Lung (tissue), 11 donors: ENCODE measurements at regions not wholly inside any gene's neighbourhood (a gene's known extent, or its start where the extent isn't known, plus 50 kb on each side); places are given as distances from the start of the nearest gene placed in this dataset.

Source experiments
- ATAC-seq: fragments of 200-7000 bp; cut with Tn5 transposase; one replicate; pipeline ENCODE4 v1.9.1; 2020; ENCODE audit warnings: moderate number of reproducible peaks; ENCODE audit not compliant: insufficient read depth, low FRiP score
- DNase-seq, 3 donors: peaks; one replicate each; pipeline ENCODE4 v3.0.0-alpha.2; 2013 to 2017
- H3K27ac ChIP-seq, 2 donors: one replicate each; pipeline ENCODE4 v1.5.1; 2013; ENCODE audit warnings: mild to moderate bottlenecking in 2 of 2, moderate library complexity in 2 of 2, control low read depth in 1 of 2, inconsistent platforms in 1 of 2, low read depth in 1 of 2, low read length in 1 of 2
- H3K27me3 ChIP-seq, 3 donors: one replicate each; pipeline ENCODE4 v1.5.1; 2013; ENCODE audit warnings: low read length in 2 of 3; ENCODE audit not compliant: control insufficient read depth in 3 of 3, insufficient read depth in 3 of 3
- H3K36me3 ChIP-seq, 4 donors: one replicate each; pipeline ENCODE4 v1.5.1; 2013; ENCODE audit warnings: low read length in 4 of 4, mild to moderate bottlenecking in 1 of 4, moderate library complexity in 1 of 4; ENCODE audit not compliant: control insufficient read depth in 4 of 4, insufficient read depth in 4 of 4
- H3K4me1 ChIP-seq, 5 donors: one replicate each; pipeline ENCODE4 v1.5.1; 2013; ENCODE audit warnings: low read length in 5 of 5, mild to moderate bottlenecking in 2 of 5, moderate library complexity in 1 of 5; ENCODE audit not compliant: control insufficient read depth in 5 of 5, insufficient read depth in 5 of 5
- H3K4me3 ChIP-seq: one replicate; pipeline ENCODE4 v1.5.1; 2013; ENCODE audit warnings: mild to moderate bottlenecking, control low read depth, moderate library complexity
- H3K9ac ChIP-seq, 2 donors: one replicate each; pipeline ENCODE4 v1.5.1; 2013; ENCODE audit warnings: low read length in 2 of 2, control low read depth in 1 of 2; ENCODE audit not compliant: insufficient read depth in 1 of 2
- H3K9me3 ChIP-seq, 4 donors: one replicate each; pipeline ENCODE4 v1.5.1; 2013; ENCODE audit warnings: low read length in 3 of 4, mild to moderate bottlenecking in 1 of 4, moderate library complexity in 1 of 4; ENCODE audit not compliant: control insufficient read depth in 4 of 4, insufficient read depth in 3 of 4
- WGBS, 2 donors: extraction: QIAGEN DNeasy Blood & Tissue Kit; methylation state at CpG; one replicate each; pipeline ENCODE4 v1.1.7; 2013; 5-methylcytosine and 5-hydroxymethylcytosine counted together
- TF ChIP-seq, protein P1 (sequence below): IDR thresholded peaks from 2 replicates; pipeline ENCODE4 v1.5.1; 2012; ENCODE audit warnings: mild to moderate bottlenecking; ENCODE audit errors: control extremely low read depth, extremely low read depth
- donor health status: control.
- donor health status: control.
- donor health status: Bipolar disorder and iron deficiency.
- donor health status: healthy.
- donor health status: DM: yes; HTN: yes; CAD: no.

DNA sequence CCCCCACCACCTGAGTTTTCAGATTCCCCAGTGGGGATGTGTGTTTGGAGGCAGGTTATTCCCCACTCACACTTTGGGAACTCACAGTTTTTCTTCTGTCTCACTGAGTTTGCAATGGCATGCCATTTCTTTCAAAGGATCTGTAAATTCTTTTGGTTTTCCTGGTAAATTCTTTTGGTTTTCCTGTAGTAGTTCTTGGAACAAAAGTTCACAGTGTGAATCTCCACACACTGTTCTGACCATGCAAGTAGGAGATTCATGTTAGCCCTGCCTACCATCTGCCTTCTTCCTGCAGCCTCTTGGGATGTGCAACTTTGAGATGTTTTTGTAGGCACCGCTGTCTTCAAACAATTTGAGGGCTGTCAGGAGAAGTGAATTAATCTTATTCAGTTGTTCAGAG, 165.6 kb upstream of the OGFRL1 start:
- Histone ChIP-seq H3K4me3 (no peak overlapping the region), H3K4me1 (no peaks in the 10 kb centered on the region), H3K27ac (no peak overlapping the region), H3K9ac (no peak overlapping the region), H3K36me3 (no peaks in the 10 kb centered on the region), H3K27me3 (no peaks in the 10 kb centered on the region), H3K9me3 (peaks cover 0 to 20% (median 3%) of the 10 kb centered on the region in 4 donors)
- TF ChIP-seq, protein P1, sequence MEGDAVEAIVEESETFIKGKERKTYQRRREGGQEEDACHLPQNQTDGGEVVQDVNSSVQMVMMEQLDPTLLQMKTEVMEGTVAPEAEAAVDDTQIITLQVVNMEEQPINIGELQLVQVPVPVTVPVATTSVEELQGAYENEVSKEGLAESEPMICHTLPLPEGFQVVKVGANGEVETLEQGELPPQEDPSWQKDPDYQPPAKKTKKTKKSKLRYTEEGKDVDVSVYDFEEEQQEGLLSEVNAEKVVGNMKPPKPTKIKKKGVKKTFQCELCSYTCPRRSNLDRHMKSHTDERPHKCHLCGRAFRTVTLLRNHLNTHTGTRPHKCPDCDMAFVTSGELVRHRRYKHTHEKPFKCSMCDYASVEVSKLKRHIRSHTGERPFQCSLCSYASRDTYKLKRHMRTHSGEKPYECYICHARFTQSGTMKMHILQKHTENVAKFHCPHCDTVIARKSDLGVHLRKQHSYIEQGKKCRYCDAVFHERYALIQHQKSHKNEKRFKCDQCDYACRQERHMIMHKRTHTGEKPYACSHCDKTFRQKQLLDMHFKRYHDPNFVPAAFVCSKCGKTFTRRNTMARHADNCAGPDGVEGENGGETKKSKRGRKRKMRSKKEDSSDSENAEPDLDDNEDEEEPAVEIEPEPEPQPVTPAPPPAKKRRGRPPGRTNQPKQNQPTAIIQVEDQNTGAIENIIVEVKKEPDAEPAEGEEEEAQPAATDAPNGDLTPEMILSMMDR, result no peak
- 89 to 100% methylated on average over 1 of the region's 1 CpG for WGBS, 2 donors
- DNase-seq (no peak), ATAC-seq (no peak)

DNA sequence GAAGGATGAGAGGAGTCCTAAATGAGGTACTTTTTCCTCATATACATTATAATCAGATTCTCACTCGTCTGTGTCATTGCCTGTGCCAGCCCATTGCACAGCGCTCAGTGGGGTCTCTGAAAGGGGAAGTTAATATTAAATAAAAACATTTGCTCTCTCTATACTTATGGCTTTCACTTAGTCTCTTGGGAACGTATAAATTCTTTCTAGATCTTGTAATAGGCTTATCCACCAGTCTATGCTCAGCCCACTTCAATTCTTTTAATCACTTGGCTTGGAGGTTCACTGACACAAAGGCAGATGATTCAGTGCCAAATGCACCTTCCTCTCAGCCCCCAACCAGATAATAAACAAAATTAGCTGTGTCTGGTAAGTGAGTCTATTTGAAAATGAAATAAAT, 164.3 kb upstream of the OGFRL1 start:
- no peaks in the 10 kb centered on the region for H3K27me3 ChIP-seq
- TF ChIP-seq, protein P1, result no peak
- no peak overlapping the region for H3K27ac ChIP-seq
- DNase-seq (no peak), ATAC-seq (no peak)
- WGBS, 2 donors, result 55 to 62% methylated on average over 3 of the region's 3 CpGs
- no peak overlapping the region for H3K4me3 ChIP-seq
- H3K36me3 ChIP-seq, result no peaks in the 10 kb centered on the region
- H3K9ac ChIP-seq, result no peak overlapping the region
- no peaks in the 10 kb centered on the region for H3K4me1 ChIP-seq
- H3K9me3 ChIP-seq, result peaks cover 0 to 16% (median 3%) of the 10 kb centered on the region in 4 donors

DNA sequence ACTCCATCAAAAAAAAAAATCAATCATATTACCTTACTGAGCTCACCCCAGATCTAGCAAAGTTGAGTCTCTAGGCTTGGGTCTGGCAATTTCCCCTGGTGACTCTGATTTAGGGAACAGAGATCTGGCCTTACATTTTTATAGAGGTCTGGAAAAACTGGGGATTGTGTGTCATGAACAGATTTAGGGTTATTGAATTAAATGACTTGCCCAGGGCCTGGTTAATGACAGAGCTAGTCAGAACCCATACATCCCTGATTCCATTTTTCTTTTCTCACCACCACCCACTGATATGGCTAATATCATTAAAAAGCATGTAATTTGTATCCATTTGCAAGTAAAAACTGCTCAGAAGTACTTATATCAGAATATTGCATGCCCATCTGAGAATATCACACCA, 163.4 kb upstream of the OGFRL1 start:
- H3K27me3 ChIP-seq, result no peaks in the 10 kb centered on the region
- ATAC-seq, result no peak
- TF ChIP-seq, protein P1, result no peak

DNA sequence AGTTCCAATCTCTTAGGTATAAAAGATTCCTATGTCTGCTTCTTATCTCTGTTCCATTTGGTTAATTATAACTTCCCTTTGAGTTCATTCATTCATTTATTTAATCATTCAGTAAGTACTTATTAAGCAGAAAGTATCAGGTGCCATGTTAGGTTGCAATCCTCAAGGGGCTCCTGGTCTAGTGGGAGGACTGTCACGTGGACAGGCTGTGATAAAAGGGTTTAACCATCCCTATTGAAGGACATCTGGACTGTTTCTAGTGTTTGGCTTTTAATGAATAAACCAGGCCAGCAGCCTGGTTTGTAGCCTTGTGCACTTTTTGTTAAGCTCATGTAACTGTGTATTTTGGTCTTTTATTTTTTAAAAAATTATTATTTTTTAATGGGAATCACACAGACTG, 162.1 kb upstream of the OGFRL1 start:
- Histone ChIP-seq H3K4me3 (no peak overlapping the region), H3K4me1 (no peaks in the 10 kb centered on the region), H3K27ac (no peak overlapping the region), H3K9ac (no peak overlapping the region), H3K36me3 (no peaks in the 10 kb centered on the region), H3K9me3 (peaks cover 0 to 12% (median 3%) of the 10 kb centered on the region in 4 donors), H3K27me3 (no peaks in the 10 kb centered on the region)
- ATAC-seq (no peak), DNase-seq (no peak)
- WGBS, 2 donors, result 51 to 85% methylated on average over 1 of the region's 1 CpG
- TF ChIP-seq, protein P1, result no peak

More for the DNA sequence above, 163.4 kb upstream of the OGFRL1 start:
- H3K4me1 ChIP-seq, result no peaks in the 10 kb centered on the region
- no peak overlapping the region for H3K27ac ChIP-seq
- DNase-seq, result no peak
- no peak overlapping the region for H3K4me3 ChIP-seq
- no peak overlapping the region for H3K9ac ChIP-seq
- peaks cover 0 to 12% (median 3%) of the 10 kb centered on the region in 4 donors for H3K9me3 ChIP-seq
- no peaks in the 10 kb centered on the region for H3K36me3 ChIP-seq
